CD4-positive, CD25-positive, alpha-beta regulatory T cell (primary cell): ENCODE measurements at regions not wholly inside any gene's neighbourhood (a gene's known extent, or its start where the extent isn't known, plus 50 kb on each side); places are given as distances from the start of the nearest gene placed in this dataset.
"Not testable (repeated sequence)": the region's sequence is repeated elsewhere in the genome, so short reads cannot be mapped to it uniquely, and the experiment has no call there.

Experiments
- ATAC-seq, 2 donors: fragments of 150-1000 bp; cut with Tn5 transposase; one replicate each; pipeline ENCODE4 v1.10.0; 2021; ENCODE audit warnings: low read depth in 2 of 2, moderate number of reproducible peaks in 2 of 2, moderate library complexity in 1 of 2
- DNase-seq, 3 donors: peaks; one replicate each; pipeline versions ENCODE4 v3.0.0 to v3.0.0-alpha.2; 2012 to 2022; ENCODE audit warnings: mixed read lengths in 1 of 3
- H3K27ac ChIP-seq: one replicate; pipeline ENCODE4 v1.7.0; 2013; ENCODE audit warnings: mild to moderate bottlenecking, low read length; ENCODE audit not compliant: insufficient read depth, poor library complexity, severe bottlenecking
- H3K27me3 ChIP-seq: one replicate; pipeline ENCODE4 v1.7.0; 2013; ENCODE audit warnings: low read length; ENCODE audit not compliant: control insufficient read depth, insufficient read depth
- H3K36me3 ChIP-seq: one replicate; pipeline ENCODE4 v1.7.0; 2013; ENCODE audit warnings: mild to moderate bottlenecking, low read length, moderate library complexity; ENCODE audit not compliant: control insufficient read depth, insufficient read depth
- H3K4me1 ChIP-seq: 2 replicates; pipeline ENCODE4 v1.7.0; 2013; ENCODE audit warnings: mild to moderate bottlenecking, low read length; ENCODE audit not compliant: insufficient read depth, control insufficient read depth, poor library complexity, severe bottlenecking
- H3K4me3 ChIP-seq: one replicate; pipeline ENCODE4 v1.7.0; 2013; ENCODE audit warnings: low read depth, mild to moderate bottlenecking, low read length, moderate library complexity
- H3K9me3 ChIP-seq, 2 experiments: 1 replicate in 1 of 2; 2 replicates in 1 of 2; pipeline ENCODE4 v1.7.0; 2013; ENCODE audit warnings: low read length in 2 of 2, mild to moderate bottlenecking in 1 of 2, moderate library complexity in 1 of 2; ENCODE audit not compliant: control insufficient read depth in 2 of 2
- H3K27ac Mint-ChIP-seq, 3 donors: one replicate each; pipeline ENCODE4 v1.8.0; 2020 to 2022; ENCODE audit warnings: mild to moderate bottlenecking in 3 of 3, mixed read lengths in 3 of 3, moderate library complexity in 2 of 3
- H3K27me3 Mint-ChIP-seq: one replicate; pipeline ENCODE4 v1.8.0; 2022; ENCODE audit warnings: mild to moderate bottlenecking, mixed read lengths
- H3K36me3 Mint-ChIP-seq: one replicate; pipeline ENCODE4 v1.8.0; 2020; ENCODE audit warnings: mixed read lengths
- H3K4me1 Mint-ChIP-seq, 4 donors: one replicate each; pipeline ENCODE4 v1.8.0; 2020 to 2022; ENCODE audit warnings: mixed read lengths in 4 of 4, mild to moderate bottlenecking in 1 of 4
- H3K4me3 Mint-ChIP-seq, 4 donors: one replicate each; pipeline ENCODE4 v1.8.0; 2020 to 2022; ENCODE audit warnings: mild to moderate bottlenecking in 4 of 4, mixed read lengths in 4 of 4, moderate library complexity in 3 of 4
- H3K9me3 Mint-ChIP-seq, 7 donors: one replicate each; pipeline ENCODE4 v1.8.0; 2020 to 2022; ENCODE audit warnings: mixed read lengths in 7 of 7, mild to moderate bottlenecking in 3 of 7, moderate library complexity in 2 of 7

GRCh38 chr12:25365340-25365730 lies 114.6 kb upstream of the KRAS start:
- no peak for DNase-seq
- Mint-ChIP-seq H3K4me3 (peak overlapping the region in 1 of 4 donors; percentile 54), H3K27ac (peak overlapping the region in 2 of 3 donors; percentile 31 to 34), H3K4me1 (peaks cover 6 to 23% (median 17%) of the 10 kb centered on the region in 4 donors), H3K27me3 (peaks cover 9% of the 10 kb centered on the region), H3K36me3 (no peaks in the 10 kb centered on the region), H3K9me3 (no peaks in the 10 kb centered on the region)
- H3K9me3 ChIP-seq = no peaks in the 10 kb centered on the region
- H3K27me3 ChIP-seq = no peaks in the 10 kb centered on the region
- H3K4me3 ChIP-seq = peak overlapping the region; percentile 10
- H3K4me1 ChIP-seq = peaks cover 9% of the 10 kb centered on the region
- no peak overlapping the region for H3K27ac ChIP-seq
- no peaks in the 10 kb centered on the region for H3K36me3 ChIP-seq
- ATAC-seq = no peak

- ATAC-seq = no peak
- peaks cover 6 to 19% (median 14%) of the 10 kb centered on the region in 4 donors for H3K4me1 Mint-ChIP-seq
- Histone ChIP-seq H3K27ac (no peak overlapping the region), H3K4me3 (peak overlapping the region; percentile 47), H3K9me3 (no peaks in the 10 kb centered on the region), H3K4me1 (peaks cover 9% of the 10 kb centered on the region), H3K36me3 (no peaks in the 10 kb centered on the region), H3K27me3 (no peaks in the 10 kb centered on the region)
- H3K27ac Mint-ChIP-seq = peak overlapping the region in 1 of 3 donors; percentile 29
- H3K36me3 Mint-ChIP-seq = no peaks in the 10 kb centered on the region
- peak in 1 of 3 donors; percentile 42 for DNase-seq
- H3K9me3 Mint-ChIP-seq = no peaks in the 10 kb centered on the region
- H3K4me3 Mint-ChIP-seq = peak overlapping the region in 3 of 4 donors; percentile 7 to 55 (median 54)
- H3K27me3 Mint-ChIP-seq = peaks cover 13% of the 10 kb centered on the region
Observed at GRCh38 chr12:25364529-25365339, 114.0 kb upstream of the KRAS start.

GRCh38 chr12:25362646-25363045 lies 111.9 kb upstream of the KRAS start:
- Mint-ChIP-seq H3K36me3 (no peaks in the 10 kb centered on the region), H3K9me3 (no peaks in the 10 kb centered on the region), H3K27ac (no peak overlapping the region), H3K4me1 (peaks cover 6 to 19% (median 14%) of the 10 kb centered on the region in 4 donors), H3K4me3 (no peak overlapping the region), H3K27me3 (peaks cover 24% of the 10 kb centered on the region)
- Histone ChIP-seq H3K9me3 (no peaks in the 10 kb centered on the region), H3K36me3 (no peaks in the 10 kb centered on the region), H3K4me1 (peaks cover 9% of the 10 kb centered on the region), H3K27me3 (no peaks in the 10 kb centered on the region), H3K4me3 (no peak overlapping the region), H3K27ac (no peak overlapping the region)
- DNase-seq (no peak), ATAC-seq (no peak)

DNA sequence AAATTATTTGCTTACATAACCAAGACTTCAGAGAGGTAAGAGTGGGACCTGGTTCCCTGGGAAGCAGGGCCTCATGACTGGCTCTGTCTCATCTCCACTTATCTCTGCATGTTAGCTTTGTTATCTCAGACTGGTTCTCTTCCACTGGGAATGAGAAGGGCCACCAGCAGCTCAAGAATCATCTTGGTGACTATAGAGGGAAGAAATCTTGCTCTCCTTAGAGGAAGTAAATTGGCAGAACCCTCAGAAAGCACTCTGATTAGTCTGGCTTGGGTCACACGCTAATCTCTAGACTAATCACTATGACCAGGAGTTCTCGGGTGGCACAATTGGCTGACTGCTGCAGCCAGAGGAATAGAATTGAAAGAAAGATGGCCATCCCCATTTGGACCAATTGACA lies 110.8 kb upstream of the KRAS start:
- no peaks in the 10 kb centered on the region for H3K27me3 ChIP-seq
- H3K9me3 ChIP-seq = no peaks in the 10 kb centered on the region
- DNase-seq = no peak
- Mint-ChIP-seq H3K9me3 (no peaks in the 10 kb centered on the region), H3K4me3 (no peak overlapping the region), H3K27ac (peak overlapping the region in 1 of 3 donors; percentile 34), H3K27me3 (peaks cover 24% of the 10 kb centered on the region), H3K4me1 (peaks cover 6 to 19% (median 13%) of the 10 kb centered on the region in 4 donors), H3K36me3 (no peaks in the 10 kb centered on the region)
- no peak for ATAC-seq
- peaks cover 9% of the 10 kb centered on the region for H3K4me1 ChIP-seq
- no peaks in the 10 kb centered on the region for H3K36me3 ChIP-seq
- no peak overlapping the region for H3K27ac ChIP-seq
- no peak overlapping the region for H3K4me3 ChIP-seq

DNA sequence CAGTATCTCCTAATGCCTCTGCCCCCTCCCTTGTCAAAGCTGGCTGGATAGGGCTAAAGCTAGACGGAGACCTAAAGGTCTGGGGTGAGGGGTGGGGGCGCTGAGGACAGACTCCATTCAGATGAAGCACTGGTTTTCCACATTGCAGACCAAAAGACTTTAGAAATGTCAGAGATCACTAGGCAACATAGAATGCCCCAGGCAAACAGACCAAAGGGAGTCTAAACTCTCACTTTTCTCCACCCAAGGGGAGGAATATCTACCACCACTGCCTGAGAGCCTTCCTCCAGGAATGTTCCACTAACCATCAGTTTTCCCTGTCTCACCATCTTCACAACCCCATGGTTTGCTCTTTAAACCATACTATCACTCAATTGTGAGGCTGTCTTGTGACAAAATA lies 106.9 kb upstream of the KRAS start:
- H3K4me1 ChIP-seq = no peaks in the 10 kb centered on the region
- Mint-ChIP-seq H3K4me3 (no peak overlapping the region), H3K27ac (peak overlapping the region in 2 of 3 donors; percentile 20 to 53), H3K36me3 (no peaks in the 10 kb centered on the region), H3K9me3 (peaks cover 0 to 4% (median 0%) of the 10 kb centered on the region in 7 donors), H3K27me3 (peaks cover 38% of the 10 kb centered on the region), H3K4me1 (peaks cover 0 to 6% (median 4%) of the 10 kb centered on the region in 4 donors)
- no peaks in the 10 kb centered on the region for H3K27me3 ChIP-seq
- H3K36me3 ChIP-seq = no peaks in the 10 kb centered on the region
- no peak overlapping the region for H3K27ac ChIP-seq
- H3K4me3 ChIP-seq = no peak overlapping the region
- DNase-seq (no peak), ATAC-seq (no peak)
- no peaks in the 10 kb centered on the region for H3K9me3 ChIP-seq

DNA sequence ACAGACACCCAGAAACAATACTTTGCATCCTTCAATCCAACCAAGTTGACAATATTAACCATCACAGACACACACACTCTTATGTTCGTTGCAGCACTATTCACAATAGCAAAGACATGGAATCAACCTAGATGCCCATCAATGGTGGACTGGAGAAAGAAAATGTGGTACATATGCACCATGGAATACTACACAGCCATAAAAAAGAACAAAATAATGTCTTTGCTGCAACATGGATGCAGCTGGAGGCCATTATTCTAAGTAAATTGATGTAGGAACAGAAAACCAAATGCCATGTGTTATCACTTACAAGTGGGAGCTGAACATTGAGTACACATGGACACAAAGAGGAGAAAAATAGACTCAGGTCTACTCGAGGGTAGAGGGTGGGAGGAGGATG lies 102.2 kb upstream of the KRAS start:
- Mint-ChIP-seq H3K27me3 (peaks cover 26% of the 10 kb centered on the region), H3K4me1 (peaks cover 13 to 24% (median 15%) of the 10 kb centered on the region in 4 donors)
- not testable (repeated sequence) for H3K27ac ChIP-seq, H3K27me3 ChIP-seq, H3K4me1 ChIP-seq, H3K36me3 ChIP-seq, H3K27ac Mint-ChIP-seq, H3K4me3 ChIP-seq, H3K36me3 Mint-ChIP-seq, ATAC-seq, H3K9me3 ChIP-seq, DNase-seq, H3K4me3 Mint-ChIP-seq, H3K9me3 Mint-ChIP-seq

DNA sequence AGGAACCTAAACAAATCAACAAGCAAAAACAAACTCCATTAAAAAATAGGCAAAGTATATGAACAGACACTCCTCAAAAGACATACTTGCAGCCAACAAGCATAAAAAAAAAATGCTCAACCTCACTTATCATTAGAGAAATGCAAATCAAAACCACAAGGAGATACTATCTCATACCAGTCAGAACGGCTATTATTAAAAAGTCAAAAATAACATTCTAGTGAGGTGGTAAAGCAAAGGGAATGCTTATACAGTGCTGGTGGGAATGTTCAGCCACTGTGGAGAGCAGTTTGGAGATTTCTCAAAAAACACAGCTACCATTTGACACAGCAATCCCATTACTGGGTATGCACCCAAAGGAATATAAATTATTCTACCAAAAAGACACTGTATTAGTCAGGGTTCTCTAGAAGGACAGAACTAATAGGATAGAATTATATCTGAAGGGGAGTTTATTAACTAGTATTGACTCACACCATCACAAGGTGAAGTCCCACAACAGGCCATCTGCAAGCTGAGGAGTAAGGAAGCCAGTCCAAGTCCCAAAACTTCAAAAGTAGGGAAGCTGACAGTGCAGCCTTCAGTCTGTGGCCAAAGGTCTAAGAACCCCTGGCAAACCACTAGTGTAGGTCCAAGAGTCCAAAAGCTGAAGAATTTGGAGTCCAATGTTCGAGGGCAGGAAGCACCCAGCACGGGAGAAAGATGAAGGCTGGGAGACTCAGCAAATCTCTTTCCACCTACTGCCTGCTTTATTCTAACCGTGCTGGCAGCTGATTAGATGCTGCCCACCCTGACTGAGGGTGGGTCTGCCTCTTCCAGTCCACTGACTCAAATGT lies 101.6 kb upstream of the KRAS start:
- H3K9me3 ChIP-seq = no peaks in the 10 kb centered on the region
- peak overlapping the region; percentile 37 for H3K4me3 ChIP-seq
- H3K4me1 ChIP-seq = no peaks in the 10 kb centered on the region
- H3K27me3 ChIP-seq = no peaks in the 10 kb centered on the region
- no peaks in the 10 kb centered on the region for H3K36me3 Mint-ChIP-seq
- peaks cover 14 to 24% (median 16%) of the 10 kb centered on the region in 4 donors for H3K4me1 Mint-ChIP-seq
- no peak overlapping the region for H3K4me3 Mint-ChIP-seq
- peak in 2 of 3 donors; percentile 10 to 15 for DNase-seq
- H3K36me3 ChIP-seq = no peaks in the 10 kb centered on the region
- H3K9me3 Mint-ChIP-seq = peaks cover 0 to 4% (median 0%) of the 10 kb centered on the region in 7 donors
- ATAC-seq = peak in 1 of 2 donors; percentile 31
- no peak overlapping the region for H3K27ac Mint-ChIP-seq
- H3K27ac ChIP-seq = no peak overlapping the region
- peaks cover 26% of the 10 kb centered on the region for H3K27me3 Mint-ChIP-seq
